Panc1 (cell line): ENCODE measurements at regions not wholly inside any gene's neighbourhood (a gene's known extent, or its start where the extent isn't known, plus 50 kb on each side); places are given as distances from the start of the nearest gene placed in this dataset.

Source experiments
- POLR2AphosphoS5 ChIP-seq: IDR thresholded peaks from 2 replicates; pipeline ENCODE4 v1.6.1; 2012; ENCODE audit warnings: mild to moderate bottlenecking, low read depth, low read length, moderate library complexity
- TF ChIP-seq, protein P1 (sequence below): fragments of 450-650 bp; IDR thresholded peaks from 2 replicates; pipeline ENCODE4 v1.5.1; 2017; ENCODE audit warnings: mild to moderate bottlenecking
- TF ChIP-seq, protein P2 (sequence below), 2 experiments: IDR thresholded peaks; 2 replicates each; pipeline ENCODE4 v1.6.1; 2011 to 2012; ENCODE audit warnings: low read depth in 2 of 2, control low read depth in 1 of 2, low read length in 1 of 2, mild to moderate bottlenecking in 1 of 2, moderate library complexity in 1 of 2; ENCODE audit not compliant: insufficient read depth in 1 of 2

DNA sequence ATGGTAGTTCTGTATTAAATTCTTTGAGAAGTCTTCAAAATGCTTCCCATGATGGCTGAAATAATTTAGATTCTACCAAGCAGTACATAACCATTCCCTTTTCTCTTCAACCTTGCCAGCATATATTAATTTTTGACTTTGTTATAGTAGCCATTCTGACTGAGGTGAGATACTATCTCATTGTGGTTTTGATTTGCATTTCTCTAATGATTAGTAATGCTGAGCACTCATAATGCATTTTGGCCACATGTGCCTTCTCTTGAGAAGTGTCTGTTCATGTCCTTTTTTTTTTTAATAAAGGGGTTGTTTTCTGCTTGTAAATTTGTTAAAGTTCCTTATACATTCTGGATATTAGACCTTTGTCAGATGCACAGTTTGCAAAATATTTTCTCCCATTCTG, 173.9 kb downstream of the CALCRL start:
- TF ChIP-seq, protein P1, sequence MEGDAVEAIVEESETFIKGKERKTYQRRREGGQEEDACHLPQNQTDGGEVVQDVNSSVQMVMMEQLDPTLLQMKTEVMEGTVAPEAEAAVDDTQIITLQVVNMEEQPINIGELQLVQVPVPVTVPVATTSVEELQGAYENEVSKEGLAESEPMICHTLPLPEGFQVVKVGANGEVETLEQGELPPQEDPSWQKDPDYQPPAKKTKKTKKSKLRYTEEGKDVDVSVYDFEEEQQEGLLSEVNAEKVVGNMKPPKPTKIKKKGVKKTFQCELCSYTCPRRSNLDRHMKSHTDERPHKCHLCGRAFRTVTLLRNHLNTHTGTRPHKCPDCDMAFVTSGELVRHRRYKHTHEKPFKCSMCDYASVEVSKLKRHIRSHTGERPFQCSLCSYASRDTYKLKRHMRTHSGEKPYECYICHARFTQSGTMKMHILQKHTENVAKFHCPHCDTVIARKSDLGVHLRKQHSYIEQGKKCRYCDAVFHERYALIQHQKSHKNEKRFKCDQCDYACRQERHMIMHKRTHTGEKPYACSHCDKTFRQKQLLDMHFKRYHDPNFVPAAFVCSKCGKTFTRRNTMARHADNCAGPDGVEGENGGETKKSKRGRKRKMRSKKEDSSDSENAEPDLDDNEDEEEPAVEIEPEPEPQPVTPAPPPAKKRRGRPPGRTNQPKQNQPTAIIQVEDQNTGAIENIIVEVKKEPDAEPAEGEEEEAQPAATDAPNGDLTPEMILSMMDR, result no peak
- no peak for TF ChIP-seq POLR2AphosphoS5
- TF ChIP-seq, protein P2, sequence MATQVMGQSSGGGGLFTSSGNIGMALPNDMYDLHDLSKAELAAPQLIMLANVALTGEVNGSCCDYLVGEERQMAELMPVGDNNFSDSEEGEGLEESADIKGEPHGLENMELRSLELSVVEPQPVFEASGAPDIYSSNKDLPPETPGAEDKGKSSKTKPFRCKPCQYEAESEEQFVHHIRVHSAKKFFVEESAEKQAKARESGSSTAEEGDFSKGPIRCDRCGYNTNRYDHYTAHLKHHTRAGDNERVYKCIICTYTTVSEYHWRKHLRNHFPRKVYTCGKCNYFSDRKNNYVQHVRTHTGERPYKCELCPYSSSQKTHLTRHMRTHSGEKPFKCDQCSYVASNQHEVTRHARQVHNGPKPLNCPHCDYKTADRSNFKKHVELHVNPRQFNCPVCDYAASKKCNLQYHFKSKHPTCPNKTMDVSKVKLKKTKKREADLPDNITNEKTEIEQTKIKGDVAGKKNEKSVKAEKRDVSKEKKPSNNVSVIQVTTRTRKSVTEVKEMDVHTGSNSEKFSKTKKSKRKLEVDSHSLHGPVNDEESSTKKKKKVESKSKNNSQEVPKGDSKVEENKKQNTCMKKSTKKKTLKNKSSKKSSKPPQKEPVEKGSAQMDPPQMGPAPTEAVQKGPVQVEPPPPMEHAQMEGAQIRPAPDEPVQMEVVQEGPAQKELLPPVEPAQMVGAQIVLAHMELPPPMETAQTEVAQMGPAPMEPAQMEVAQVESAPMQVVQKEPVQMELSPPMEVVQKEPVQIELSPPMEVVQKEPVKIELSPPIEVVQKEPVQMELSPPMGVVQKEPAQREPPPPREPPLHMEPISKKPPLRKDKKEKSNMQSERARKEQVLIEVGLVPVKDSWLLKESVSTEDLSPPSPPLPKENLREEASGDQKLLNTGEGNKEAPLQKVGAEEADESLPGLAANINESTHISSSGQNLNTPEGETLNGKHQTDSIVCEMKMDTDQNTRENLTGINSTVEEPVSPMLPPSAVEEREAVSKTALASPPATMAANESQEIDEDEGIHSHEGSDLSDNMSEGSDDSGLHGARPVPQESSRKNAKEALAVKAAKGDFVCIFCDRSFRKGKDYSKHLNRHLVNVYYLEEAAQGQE (IDR thresholded peaks at IDR 0.05; ENCODE audit: insufficient read depth in 1 of 2, low read depth in 2 of 2, low read length in 1 of 2), result no peak
